ENCODE measurements at regions not wholly inside any gene's neighbourhood (a gene's known extent, or its start where the extent isn't known, plus 50 kb on each side); places are given as distances from the start of the nearest gene placed in this dataset.
"Not testable (repeated sequence)": the region's sequence is repeated elsewhere in the genome, so short reads cannot be mapped to it uniquely, and the experiment has no call there.

DNA sequence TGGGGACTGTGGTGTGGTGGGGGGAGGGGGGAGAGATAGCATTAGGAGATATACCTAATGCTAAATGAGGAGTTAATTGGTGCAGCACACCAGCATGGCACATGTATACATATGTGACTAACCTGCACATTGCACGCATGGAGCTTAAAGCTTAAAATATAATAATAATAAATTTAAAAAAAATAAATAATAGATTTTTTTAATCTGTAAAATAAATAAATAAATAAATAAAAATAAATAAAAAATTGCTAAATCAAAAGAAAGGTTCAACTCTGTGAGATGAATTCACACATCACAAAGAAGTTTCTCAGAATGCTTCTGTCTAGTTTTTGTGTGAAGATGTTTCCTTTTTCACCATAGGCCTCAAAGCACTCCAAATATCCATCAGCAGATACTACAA, 1793.7 kb downstream of the UQCRFS1 start:
- not testable (repeated sequence) for DNase-seq (ENCODE audit: low spot score); H3K4me1 ChIP-seq (ENCODE audit: insufficient read depth, poor library complexity, severe bottlenecking); H3K9me3 ChIP-seq (ENCODE audit: severe bottlenecking); H3K36me3 ChIP-seq (ENCODE audit: low read depth); H3K27ac ChIP-seq (ENCODE audit: poor library complexity, severe bottlenecking); H3K4me3 ChIP-seq (ENCODE audit: severe bottlenecking); ATAC-seq (ENCODE audit: low read depth); H3K27me3 ChIP-seq (ENCODE audit: insufficient read depth, poor library complexity, severe bottlenecking)

DNA sequence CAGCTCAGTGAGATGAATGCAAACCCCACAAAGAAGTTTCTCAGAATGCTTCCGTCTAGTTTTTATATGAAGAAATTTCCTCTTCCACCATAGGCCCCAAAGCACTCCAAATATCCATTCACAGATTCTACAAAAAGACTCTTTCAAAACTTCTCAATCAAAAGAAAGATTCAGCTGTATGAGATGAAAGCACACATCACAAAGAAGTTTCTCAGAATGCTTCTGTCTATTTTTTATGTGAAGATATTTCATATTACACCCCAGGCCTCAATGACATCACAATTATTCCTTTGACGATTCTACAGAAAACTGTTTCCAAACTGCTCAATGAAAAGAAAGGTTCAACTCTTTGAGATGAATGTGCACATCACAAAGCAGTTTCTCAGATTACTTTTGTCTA, 1819.4 kb downstream of the UQCRFS1 start:
- Histone ChIP-seq H3K4me3 (ENCODE audit: severe bottlenecking) (no peak overlapping the region), H3K9me3 (ENCODE audit: severe bottlenecking) (peaks cover 12% of the 10 kb centered on the region), H3K4me1 (ENCODE audit: insufficient read depth, poor library complexity, severe bottlenecking) (no peaks in the 10 kb centered on the region), H3K27ac (ENCODE audit: poor library complexity, severe bottlenecking) (no peak overlapping the region), H3K36me3 (ENCODE audit: low read depth) (no peaks in the 10 kb centered on the region), H3K27me3 (ENCODE audit: insufficient read depth, poor library complexity, severe bottlenecking) (no peaks in the 10 kb centered on the region)
- ATAC-seq (ENCODE audit: low read depth), result no peak
- no peak for DNase-seq (ENCODE audit: low spot score)
- TF ChIP-seq CTCF (IDR thresholded peaks at IDR 0.05; ENCODE audit: poor library complexity, severe bottlenecking), result no peak

- Histone ChIP-seq H3K27me3 (ENCODE audit: insufficient read depth, poor library complexity, severe bottlenecking) (no peaks in the 10 kb centered on the region), H3K36me3 (ENCODE audit: low read depth) (no peaks in the 10 kb centered on the region), H3K27ac (ENCODE audit: poor library complexity, severe bottlenecking) (no peak overlapping the region), H3K4me1 (ENCODE audit: insufficient read depth, poor library complexity, severe bottlenecking) (no peaks in the 10 kb centered on the region), H3K9me3 (ENCODE audit: severe bottlenecking) (peaks cover 16% of the 10 kb centered on the region), H3K4me3 (ENCODE audit: severe bottlenecking) (no peak overlapping the region)
- ATAC-seq (ENCODE audit: low read depth) (no peak), DNase-seq (ENCODE audit: low spot score) (peak; percentile 24)
- no peak for TF ChIP-seq CTCF (IDR thresholded peaks at IDR 0.05; ENCODE audit: poor library complexity, severe bottlenecking)
These were observed 1820.8 kb downstream of the UQCRFS1 start for GRCh38 chr19:27392027-27392632.

DNA sequence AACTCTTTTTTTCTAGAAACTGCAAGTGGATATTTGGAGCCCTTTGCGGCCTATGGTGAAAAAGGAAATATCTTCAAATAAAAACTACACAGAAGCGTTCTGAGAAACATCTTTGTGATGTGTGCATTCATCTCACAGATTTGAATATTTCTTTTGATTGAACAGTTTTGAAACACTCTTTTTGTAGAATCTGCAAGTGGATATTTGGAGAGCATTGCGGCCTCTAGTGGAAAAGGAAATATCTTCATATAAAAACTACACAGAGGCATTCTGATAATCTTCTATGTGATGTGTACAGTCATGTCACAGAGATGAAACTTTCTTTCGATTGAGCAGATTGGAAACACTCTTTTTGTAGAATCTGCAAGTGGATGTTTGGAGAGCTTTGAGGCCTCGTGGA, 1833.6 kb downstream of the UQCRFS1 start:
- not testable (repeated sequence) for ATAC-seq (ENCODE audit: low read depth); H3K9me3 ChIP-seq (ENCODE audit: severe bottlenecking)
- peak; percentile 6 for TF ChIP-seq CTCF (IDR thresholded peaks at IDR 0.05; ENCODE audit: poor library complexity, severe bottlenecking)

DNA sequence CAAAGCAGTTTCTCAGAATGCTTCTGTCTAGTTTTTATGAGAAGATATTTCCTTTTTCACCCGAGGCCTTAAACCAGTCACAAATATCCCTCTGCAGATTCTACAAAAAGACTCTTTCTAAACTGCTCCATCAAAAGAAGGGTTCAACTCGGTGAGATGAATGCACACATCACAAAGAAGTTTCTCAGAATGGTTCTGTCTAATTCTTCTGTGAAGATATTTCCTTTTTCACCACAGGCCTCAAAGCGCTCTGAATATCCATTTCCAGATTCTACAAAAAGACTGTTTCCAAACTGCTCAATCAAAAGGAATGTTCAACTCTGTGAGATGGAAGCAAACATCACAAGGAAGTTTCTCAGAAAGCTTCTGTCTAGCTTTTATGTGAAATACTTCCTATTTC, 1843.3 kb downstream of the UQCRFS1 start:
- H3K27ac ChIP-seq (ENCODE audit: poor library complexity, severe bottlenecking); ATAC-seq (ENCODE audit: low read depth); DNase-seq (ENCODE audit: low spot score); H3K36me3 ChIP-seq (ENCODE audit: low read depth); H3K4me3 ChIP-seq (ENCODE audit: severe bottlenecking); H3K27me3 ChIP-seq (ENCODE audit: insufficient read depth, poor library complexity, severe bottlenecking); H3K4me1 ChIP-seq (ENCODE audit: insufficient read depth, poor library complexity, severe bottlenecking): not testable (repeated sequence)
- peaks cover 36% of the 10 kb centered on the region for H3K9me3 ChIP-seq (ENCODE audit: severe bottlenecking)

More for the DNA sequence above, 1833.6 kb downstream of the UQCRFS1 start:
- H3K27ac ChIP-seq (ENCODE audit: poor library complexity, severe bottlenecking); H3K36me3 ChIP-seq (ENCODE audit: low read depth); H3K27me3 ChIP-seq (ENCODE audit: insufficient read depth, poor library complexity, severe bottlenecking); H3K4me1 ChIP-seq (ENCODE audit: insufficient read depth, poor library complexity, severe bottlenecking); DNase-seq (ENCODE audit: low spot score); H3K4me3 ChIP-seq (ENCODE audit: severe bottlenecking): not testable (repeated sequence)

DNA sequence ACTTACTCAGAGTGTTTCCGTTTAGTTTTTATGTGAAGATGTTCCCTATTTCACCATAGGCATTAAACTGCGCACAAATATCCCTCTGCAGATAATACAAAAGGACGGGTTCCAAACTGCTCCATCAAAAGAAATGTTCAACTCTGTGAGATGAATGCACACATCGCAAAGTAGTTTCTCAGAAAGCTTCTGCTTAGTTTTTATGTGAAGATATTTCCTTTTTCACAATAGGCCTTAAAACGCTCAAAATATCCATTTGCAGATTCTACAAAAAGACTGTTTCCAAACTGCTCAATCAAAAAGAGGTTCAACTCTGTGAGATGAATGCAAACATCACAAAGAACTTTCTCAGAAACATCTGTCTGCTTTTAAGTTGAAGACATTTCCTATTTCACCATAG, 1850.5 kb downstream of the UQCRFS1 start:
- not testable (repeated sequence) for DNase-seq (ENCODE audit: low spot score); H3K36me3 ChIP-seq (ENCODE audit: low read depth); H3K27me3 ChIP-seq (ENCODE audit: insufficient read depth, poor library complexity, severe bottlenecking); H3K27ac ChIP-seq (ENCODE audit: poor library complexity, severe bottlenecking); H3K4me3 ChIP-seq (ENCODE audit: severe bottlenecking); ATAC-seq (ENCODE audit: low read depth); H3K4me1 ChIP-seq (ENCODE audit: insufficient read depth, poor library complexity, severe bottlenecking)
- H3K9me3 ChIP-seq (ENCODE audit: severe bottlenecking), result peaks cover 56% of the 10 kb centered on the region

- H3K27ac ChIP-seq (ENCODE audit: poor library complexity, severe bottlenecking); DNase-seq (ENCODE audit: low spot score); H3K27me3 ChIP-seq (ENCODE audit: insufficient read depth, poor library complexity, severe bottlenecking); H3K4me1 ChIP-seq (ENCODE audit: insufficient read depth, poor library complexity, severe bottlenecking); H3K36me3 ChIP-seq (ENCODE audit: low read depth); H3K4me3 ChIP-seq (ENCODE audit: severe bottlenecking); ATAC-seq (ENCODE audit: low read depth): not testable (repeated sequence)
- H3K9me3 ChIP-seq (ENCODE audit: severe bottlenecking), result peaks cover 62% of the 10 kb centered on the region
These were observed 1857.4 kb downstream of the UQCRFS1 start for GRCh38 chr19:27355581-27355980.
